ENCODE measurements at regions not wholly inside any gene's neighbourhood (a gene's known extent, or its start where the extent isn't known, plus 50 kb on each side); places are given as distances from the start of the nearest gene placed in this dataset.
A peak's percentile ranks its signal among the peaks of the same experiment; 100 is the strongest.

DNA sequence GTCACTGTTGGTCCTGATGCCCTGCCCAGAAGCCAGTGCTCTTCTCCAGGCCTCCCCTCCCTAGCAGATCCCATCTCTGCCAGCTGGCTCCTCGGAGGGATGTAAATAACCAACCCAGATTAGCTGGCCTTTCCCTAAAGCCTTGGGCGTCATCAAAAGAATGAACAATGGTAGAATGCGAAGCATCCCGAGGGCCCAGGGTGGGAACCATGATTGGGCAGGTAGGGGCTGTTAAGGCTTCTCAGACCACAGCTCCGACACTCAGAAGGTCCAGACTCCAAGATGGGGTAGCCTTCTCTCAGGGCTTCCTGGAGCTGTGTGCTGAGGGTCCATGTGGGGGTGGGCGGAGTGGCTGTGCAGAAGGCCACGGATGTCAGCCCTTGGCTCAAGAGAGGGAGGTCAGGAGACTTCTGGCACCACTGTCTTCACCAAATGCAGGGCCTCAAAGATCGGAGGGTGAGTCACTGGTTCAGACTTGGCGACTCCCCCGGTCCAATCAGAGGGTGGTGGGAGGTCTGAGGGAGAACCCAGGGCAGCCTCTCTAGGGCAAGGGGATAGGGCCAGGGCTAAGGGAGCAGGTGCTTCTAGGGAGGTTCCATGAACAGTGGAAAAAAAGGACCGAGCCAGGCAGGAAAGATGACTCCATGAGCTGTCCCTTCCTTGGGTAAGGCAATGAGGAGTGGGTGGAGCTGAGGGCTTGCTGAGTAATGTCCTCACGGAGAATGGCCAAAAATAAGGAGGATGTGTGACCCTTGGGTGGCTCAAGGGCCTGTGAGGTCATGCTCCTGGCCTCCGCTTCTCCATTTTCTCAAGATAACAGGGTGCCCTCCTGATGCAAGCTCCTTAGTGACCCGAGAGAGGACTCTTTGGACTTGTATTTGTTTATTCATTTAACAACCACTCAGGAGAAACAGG lies 58.4 kb upstream of the EPS8L3 start:
- TF ChIP-seq, protein P1, sequence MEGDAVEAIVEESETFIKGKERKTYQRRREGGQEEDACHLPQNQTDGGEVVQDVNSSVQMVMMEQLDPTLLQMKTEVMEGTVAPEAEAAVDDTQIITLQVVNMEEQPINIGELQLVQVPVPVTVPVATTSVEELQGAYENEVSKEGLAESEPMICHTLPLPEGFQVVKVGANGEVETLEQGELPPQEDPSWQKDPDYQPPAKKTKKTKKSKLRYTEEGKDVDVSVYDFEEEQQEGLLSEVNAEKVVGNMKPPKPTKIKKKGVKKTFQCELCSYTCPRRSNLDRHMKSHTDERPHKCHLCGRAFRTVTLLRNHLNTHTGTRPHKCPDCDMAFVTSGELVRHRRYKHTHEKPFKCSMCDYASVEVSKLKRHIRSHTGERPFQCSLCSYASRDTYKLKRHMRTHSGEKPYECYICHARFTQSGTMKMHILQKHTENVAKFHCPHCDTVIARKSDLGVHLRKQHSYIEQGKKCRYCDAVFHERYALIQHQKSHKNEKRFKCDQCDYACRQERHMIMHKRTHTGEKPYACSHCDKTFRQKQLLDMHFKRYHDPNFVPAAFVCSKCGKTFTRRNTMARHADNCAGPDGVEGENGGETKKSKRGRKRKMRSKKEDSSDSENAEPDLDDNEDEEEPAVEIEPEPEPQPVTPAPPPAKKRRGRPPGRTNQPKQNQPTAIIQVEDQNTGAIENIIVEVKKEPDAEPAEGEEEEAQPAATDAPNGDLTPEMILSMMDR (IDR thresholded peaks at IDR 0.05): no peak
- H3K27me3 ChIP-seq: no peaks in the 10 kb centered on the region
- H3K36me3 ChIP-seq: no peaks in the 10 kb centered on the region
- peak overlapping the region; percentile 44 for H3K27ac ChIP-seq
- intact Hi-C loops (cut with DNase I): no loop called here
- H3K9me3 ChIP-seq: no peaks in the 10 kb centered on the region
- no peak for DNase-seq
- no peak overlapping the region for H3K9ac ChIP-seq (ENCODE audit: low read depth in 2 of 2, low read length in 2 of 2)
- no peaks in the 10 kb centered on the region for H3K4me1 ChIP-seq
- no peak overlapping the region for H3K4me3 ChIP-seq

DNA sequence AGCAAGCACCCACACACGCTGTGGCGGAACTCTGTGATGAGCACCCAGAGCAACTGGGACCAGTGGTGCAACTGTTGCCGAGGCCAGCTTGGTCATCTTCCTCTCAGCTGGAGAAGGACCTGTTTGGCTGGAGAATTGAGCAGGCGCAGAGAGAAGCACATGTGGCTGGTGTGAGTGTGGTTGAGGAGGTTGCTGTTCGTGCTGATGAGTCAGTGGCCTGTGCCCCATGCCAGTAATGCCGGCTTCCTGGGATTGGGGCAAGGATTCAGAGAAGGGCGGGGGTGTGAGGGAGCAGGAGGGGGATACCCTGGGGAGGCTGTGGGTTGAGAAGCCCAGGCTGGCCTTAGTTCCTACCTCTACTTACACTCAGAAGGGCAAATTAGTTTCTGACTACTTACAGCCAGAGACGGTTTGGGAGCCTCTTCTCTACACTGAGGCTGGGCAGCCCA lies 57.5 kb upstream of the EPS8L3 start:
- intact Hi-C loops (cut with DNase I): no loop called here
- DNase-seq: peak; percentile 52
- peak overlapping the region; percentile 44 for H3K27ac ChIP-seq
- H3K36me3 ChIP-seq: no peaks in the 10 kb centered on the region
- H3K9ac ChIP-seq (ENCODE audit: low read depth in 2 of 2, low read length in 2 of 2): peak overlapping the region in 1 of 2 donors; percentile 4
- no peaks in the 10 kb centered on the region for H3K9me3 ChIP-seq
- TF ChIP-seq, protein P1 (IDR thresholded peaks at IDR 0.05): no peak
- no peaks in the 10 kb centered on the region for H3K27me3 ChIP-seq
- H3K4me3 ChIP-seq: no peak overlapping the region
- H3K4me1 ChIP-seq: no peaks in the 10 kb centered on the region

DNA sequence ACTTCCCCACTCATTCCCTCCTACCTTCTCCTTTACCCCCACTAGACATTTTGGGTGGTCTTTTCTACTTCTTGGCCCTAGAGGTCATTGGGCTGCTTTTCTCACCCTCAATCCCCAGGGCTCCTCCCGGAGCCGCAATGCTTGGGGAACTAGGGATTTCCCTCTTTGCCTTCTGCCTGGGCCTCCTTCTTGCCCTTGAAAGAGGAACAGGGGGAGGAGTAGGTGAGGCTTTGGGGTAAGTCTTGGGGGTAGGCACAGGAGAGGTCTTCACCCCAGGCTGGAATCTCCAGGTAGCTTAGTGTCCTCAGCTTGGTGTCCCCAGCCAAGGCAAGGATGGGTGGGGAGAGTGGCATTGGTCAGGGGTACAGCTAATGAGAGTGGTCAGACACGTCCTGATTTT lies 56.2 kb upstream of the EPS8L3 start:
- TF ChIP-seq, protein P1 (IDR thresholded peaks at IDR 0.05): no peak
- Histone ChIP-seq H3K36me3 (no peaks in the 10 kb centered on the region), H3K4me1 (no peaks in the 10 kb centered on the region), H3K27me3 (no peaks in the 10 kb centered on the region), H3K9me3 (no peaks in the 10 kb centered on the region), H3K9ac (ENCODE audit: low read depth in 2 of 2, low read length in 2 of 2) (no peak overlapping the region), H3K4me3 (no peak overlapping the region), H3K27ac (no peak overlapping the region)
- intact Hi-C loops (cut with DNase I): no loop called here
- no peak for DNase-seq

DNA sequence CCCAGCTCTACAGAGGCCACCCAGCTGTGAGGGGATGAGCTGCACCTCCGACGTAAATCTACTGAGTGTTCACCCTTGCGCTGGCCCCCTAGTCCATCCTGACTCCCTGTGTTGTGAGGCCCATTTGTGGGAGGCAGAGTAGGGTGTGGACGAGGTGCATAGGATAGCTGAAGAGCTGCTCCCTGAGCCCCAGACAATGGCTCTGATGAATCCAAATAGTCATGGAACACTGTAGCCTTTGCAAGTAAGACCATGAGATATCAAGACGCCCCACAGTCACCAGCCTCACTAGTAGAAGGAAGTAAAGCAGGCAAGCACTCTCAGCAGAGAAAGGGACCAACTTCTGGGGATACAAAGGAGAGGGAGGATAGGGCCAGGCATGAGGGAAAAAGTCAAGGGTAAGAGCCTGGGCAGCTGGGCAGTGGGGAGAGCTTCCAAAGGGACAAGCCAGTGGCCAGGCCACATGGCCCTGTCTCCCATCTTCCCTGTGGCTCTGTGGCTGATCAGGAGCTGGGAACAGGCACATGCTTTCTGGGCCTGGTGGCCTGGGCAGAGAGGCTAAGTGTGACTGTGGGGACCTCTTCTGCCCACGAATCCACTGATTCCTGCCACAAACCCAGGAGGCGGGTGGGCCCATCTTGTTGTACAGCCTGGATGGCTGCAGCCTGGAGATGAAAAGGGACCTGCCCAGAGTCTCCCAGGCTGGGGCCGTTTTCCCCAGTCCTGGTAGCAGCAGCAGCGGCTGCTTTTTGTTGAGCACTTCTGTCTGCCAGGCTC lies 55.5 kb upstream of the EPS8L3 start:
- no peak overlapping the region for H3K27ac ChIP-seq
- no peak for DNase-seq
- intact Hi-C loops (cut with DNase I): no loop called here
- H3K27me3 ChIP-seq: no peaks in the 10 kb centered on the region
- no peak overlapping the region for H3K4me3 ChIP-seq
- no peaks in the 10 kb centered on the region for H3K4me1 ChIP-seq
- no peak overlapping the region for H3K9ac ChIP-seq (ENCODE audit: low read depth in 2 of 2, low read length in 2 of 2)
- H3K36me3 ChIP-seq: no peaks in the 10 kb centered on the region
- TF ChIP-seq, protein P1 (IDR thresholded peaks at IDR 0.05): no peak
- H3K9me3 ChIP-seq: no peaks in the 10 kb centered on the region

DNA sequence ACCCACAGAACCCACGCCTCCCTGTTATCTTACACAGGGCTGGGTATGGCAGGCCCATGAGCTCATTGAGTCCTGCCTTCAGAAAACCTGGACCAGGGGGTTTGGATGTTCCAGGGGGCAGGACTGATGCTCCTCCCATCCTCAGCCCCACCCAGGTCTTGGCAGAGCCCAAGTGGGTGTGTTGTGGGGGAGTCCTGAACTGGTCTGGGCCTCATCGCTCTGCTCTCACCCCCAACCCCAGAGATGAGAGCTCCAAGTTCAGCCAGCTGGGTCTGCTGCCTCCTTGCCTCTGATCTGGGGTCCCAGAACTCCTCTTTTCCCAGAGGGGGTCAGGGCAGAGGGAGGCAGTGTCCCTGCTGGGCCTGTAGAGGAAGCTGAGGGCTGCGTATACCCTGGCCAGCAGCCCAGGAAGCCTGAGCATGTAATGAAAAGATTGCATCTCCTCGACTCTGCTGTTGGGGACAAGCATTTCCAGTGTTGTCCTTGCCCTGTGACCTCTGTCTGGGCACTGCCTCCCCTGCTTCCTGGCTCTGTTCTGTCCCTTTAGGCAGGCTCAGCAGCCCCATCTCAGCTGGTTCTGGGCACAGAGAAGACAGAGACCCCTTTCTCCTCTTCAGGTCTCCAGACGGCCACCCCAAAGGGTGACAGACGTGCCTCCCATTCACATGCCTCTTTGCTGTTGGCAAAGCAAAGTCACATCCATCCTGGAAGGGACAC lies 54.7 kb upstream of the EPS8L3 start:
- Histone ChIP-seq H3K4me3 (no peak overlapping the region), H3K4me1 (no peaks in the 10 kb centered on the region), H3K27me3 (no peaks in the 10 kb centered on the region), H3K9me3 (no peaks in the 10 kb centered on the region), H3K36me3 (no peaks in the 10 kb centered on the region), H3K27ac (no peak overlapping the region), H3K9ac (ENCODE audit: low read depth in 2 of 2, low read length in 2 of 2) (no peak overlapping the region)
- TF ChIP-seq, protein P1 (IDR thresholded peaks at IDR 0.05): no peak
- DNase-seq: no peak
- intact Hi-C loops (cut with DNase I): no loop called here

Data from colonic mucosa (tissue), 4 donors.